ENCODE measurements at regions not wholly inside any gene's neighbourhood (a gene's known extent, or its start where the extent isn't known, plus 50 kb on each side); places are given as distances from the start of the nearest gene placed in this dataset.

- Histone ChIP-seq H3K9ac (ENCODE audit: low read depth, low read length) (no peak overlapping the region), H3K4me1 (ENCODE audit: insufficient read depth, low read length) (peaks cover 10% of the 10 kb centered on the region), H3K9me3 (ENCODE audit: control insufficient read depth, insufficient read depth, low read length) (no peaks in the 10 kb centered on the region), H3K36me3 (ENCODE audit: insufficient read depth, low read length) (no peaks in the 10 kb centered on the region)
Observed at GRCh38 chr16:51049678-51050376, 101.2 kb downstream of the SALL1 start.

GRCh38 chr16:51049276-51049675 lies 101.8 kb downstream of the SALL1 start:
- Histone ChIP-seq H3K9ac (ENCODE audit: low read depth, low read length) (no peak overlapping the region), H3K36me3 (ENCODE audit: insufficient read depth, low read length) (no peaks in the 10 kb centered on the region), H3K4me1 (ENCODE audit: insufficient read depth, low read length) (peaks cover 10% of the 10 kb centered on the region), H3K9me3 (ENCODE audit: control insufficient read depth, insufficient read depth, low read length) (no peaks in the 10 kb centered on the region)

GRCh38 chr16:51048544-51048943 lies 102.5 kb downstream of the SALL1 start:
- Histone ChIP-seq H3K9me3 (ENCODE audit: control insufficient read depth, insufficient read depth, low read length) (no peaks in the 10 kb centered on the region), H3K36me3 (ENCODE audit: insufficient read depth, low read length) (no peaks in the 10 kb centered on the region), H3K9ac (ENCODE audit: low read depth, low read length) (no peak overlapping the region), H3K4me1 (ENCODE audit: insufficient read depth, low read length) (peaks cover 10% of the 10 kb centered on the region)

GRCh38 chr16:51045794-51046193 lies 105.3 kb downstream of the SALL1 start:
- H3K36me3 ChIP-seq (ENCODE audit: insufficient read depth, low read length), result no peaks in the 10 kb centered on the region
- H3K9ac ChIP-seq (ENCODE audit: low read depth, low read length), result no peak overlapping the region
- H3K9me3 ChIP-seq (ENCODE audit: control insufficient read depth, insufficient read depth, low read length), result no peaks in the 10 kb centered on the region
- H3K4me1 ChIP-seq (ENCODE audit: insufficient read depth, low read length), result peaks cover 10% of the 10 kb centered on the region

- H3K36me3 ChIP-seq (ENCODE audit: insufficient read depth, low read length), result no peaks in the 10 kb centered on the region
- no peaks in the 10 kb centered on the region for H3K9me3 ChIP-seq (ENCODE audit: control insufficient read depth, insufficient read depth, low read length)
- no peak overlapping the region for H3K9ac ChIP-seq (ENCODE audit: low read depth, low read length)
- peaks cover 10% of the 10 kb centered on the region for H3K4me1 ChIP-seq (ENCODE audit: insufficient read depth, low read length)
Observed at GRCh38 chr16:51045186-51045585, 105.9 kb downstream of the SALL1 start.

GRCh38 chr16:51041546-51041945 lies 109.5 kb downstream of the SALL1 start:
- no peak overlapping the region for H3K9ac ChIP-seq (ENCODE audit: low read depth, low read length)

GRCh38 chr16:51040637-51041036 lies 110.4 kb downstream of the SALL1 start:
- Histone ChIP-seq H3K9ac (ENCODE audit: low read depth, low read length) (no peak overlapping the region), H3K9me3 (ENCODE audit: control insufficient read depth, insufficient read depth, low read length) (no peaks in the 10 kb centered on the region), H3K4me1 (ENCODE audit: insufficient read depth, low read length) (no peaks in the 10 kb centered on the region), H3K36me3 (ENCODE audit: insufficient read depth, low read length) (no peaks in the 10 kb centered on the region)

More at GRCh38 chr16:51041546-51041945, 109.5 kb downstream of the SALL1 start:
- Histone ChIP-seq H3K4me1 (ENCODE audit: insufficient read depth, low read length) (no peaks in the 10 kb centered on the region), H3K36me3 (ENCODE audit: insufficient read depth, low read length) (no peaks in the 10 kb centered on the region), H3K9me3 (ENCODE audit: control insufficient read depth, insufficient read depth, low read length) (no peaks in the 10 kb centered on the region)

GRCh38 chr16:51039638-51040331 lies 111.3 kb downstream of the SALL1 start:
- peaks cover 5% of the 10 kb centered on the region for H3K4me1 ChIP-seq (ENCODE audit: insufficient read depth, low read length)
- H3K9ac ChIP-seq (ENCODE audit: low read depth, low read length), result no peak overlapping the region
- H3K9me3 ChIP-seq (ENCODE audit: control insufficient read depth, insufficient read depth, low read length), result no peaks in the 10 kb centered on the region
- H3K36me3 ChIP-seq (ENCODE audit: insufficient read depth, low read length), result no peaks in the 10 kb centered on the region

GRCh38 chr16:51035711-51036110 lies 115.4 kb downstream of the SALL1 start:
- H3K9me3 ChIP-seq (ENCODE audit: control insufficient read depth, insufficient read depth, low read length), result no peaks in the 10 kb centered on the region
- H3K36me3 ChIP-seq (ENCODE audit: insufficient read depth, low read length), result no peaks in the 10 kb centered on the region
- no peak overlapping the region for H3K9ac ChIP-seq (ENCODE audit: low read depth, low read length)
- peaks cover 10% of the 10 kb centered on the region for H3K4me1 ChIP-seq (ENCODE audit: insufficient read depth, low read length)

GRCh38 chr16:51035110-51035498 lies 116.0 kb downstream of the SALL1 start:
- no peak overlapping the region for H3K9ac ChIP-seq (ENCODE audit: low read depth, low read length)
- H3K9me3 ChIP-seq (ENCODE audit: control insufficient read depth, insufficient read depth, low read length), result no peaks in the 10 kb centered on the region
- peaks cover 10% of the 10 kb centered on the region for H3K4me1 ChIP-seq (ENCODE audit: insufficient read depth, low read length)
- no peaks in the 10 kb centered on the region for H3K36me3 ChIP-seq (ENCODE audit: insufficient read depth, low read length)

- Histone ChIP-seq H3K9me3 (ENCODE audit: control insufficient read depth, insufficient read depth, low read length) (no peaks in the 10 kb centered on the region), H3K36me3 (ENCODE audit: insufficient read depth, low read length) (no peaks in the 10 kb centered on the region), H3K9ac (ENCODE audit: low read depth, low read length) (no peak overlapping the region), H3K4me1 (ENCODE audit: insufficient read depth, low read length) (peaks cover 10% of the 10 kb centered on the region)
Observed at GRCh38 chr16:51034481-51035109, 116.5 kb downstream of the SALL1 start.

GRCh38 chr16:51031598-51031997 lies 119.5 kb downstream of the SALL1 start:
- Histone ChIP-seq H3K4me1 (ENCODE audit: insufficient read depth, low read length) (peaks cover 10% of the 10 kb centered on the region), H3K9me3 (ENCODE audit: control insufficient read depth, insufficient read depth, low read length) (no peaks in the 10 kb centered on the region), H3K36me3 (ENCODE audit: insufficient read depth, low read length) (no peaks in the 10 kb centered on the region), H3K9ac (ENCODE audit: low read depth, low read length) (no peak overlapping the region)

GRCh38 chr16:51030516-51030915 lies 120.6 kb downstream of the SALL1 start:
- Histone ChIP-seq H3K36me3 (ENCODE audit: insufficient read depth, low read length) (no peaks in the 10 kb centered on the region), H3K4me1 (ENCODE audit: insufficient read depth, low read length) (peaks cover 10% of the 10 kb centered on the region), H3K9me3 (ENCODE audit: control insufficient read depth, insufficient read depth, low read length) (no peaks in the 10 kb centered on the region), H3K9ac (ENCODE audit: low read depth, low read length) (no peak overlapping the region)

GRCh38 chr16:51025588-51026290 lies 125.3 kb downstream of the SALL1 start:
- Histone ChIP-seq H3K9ac (ENCODE audit: low read depth, low read length) (no peak overlapping the region), H3K9me3 (ENCODE audit: control insufficient read depth, insufficient read depth, low read length) (no peaks in the 10 kb centered on the region), H3K36me3 (ENCODE audit: insufficient read depth, low read length) (no peaks in the 10 kb centered on the region), H3K4me1 (ENCODE audit: insufficient read depth, low read length) (no peaks in the 10 kb centered on the region; the same call in 1 of the 2 replicates)

Measured in ES-I3 (cell line).